T-helper 1 cell treated with Interleukin-12 subunit alpha and Interleukin-12 subunit beta and Interleukin-4 antibody, amounts not matched to agents 30 ng/mL and 1 ng/mL, for 36 hours (primary cell): ENCODE measurements at regions not wholly inside any gene's neighbourhood (a gene's known extent, or its start where the extent isn't known, plus 50 kb on each side); places are given as distances from the start of the nearest gene placed in this dataset.
"Not testable (repeated sequence)": the region's sequence is repeated elsewhere in the genome, so short reads cannot be mapped to it uniquely, and the experiment has no call there.

Source experiments
- intact Hi-C: fragments of 100-400 bp; cut with micrococcal nuclease; formaldehyde crosslinking; loops from one replicate; pipeline ENCODE4 v1.15.1; 2024

- intact Hi-C loops = loop anchor here (5.0 kb wide), 1 partner anchor 49 kb away; no protein-coding TSS in a partner anchor
Observed at GRCh38 chr7:120156476-120156875, 116.5 kb upstream of the KCND2 start.

GRCh38 chr7:120160166-120160565 lies 112.8 kb upstream of the KCND2 start:
- intact Hi-C loops = no loop called here

- intact Hi-C loops = no loop called here
Observed at GRCh38 chr7:120163449-120163848, 109.5 kb upstream of the KCND2 start.

- intact Hi-C loops = no loop called here
Observed at GRCh38 chr7:120165227-120165626, 107.7 kb upstream of the KCND2 start.

- intact Hi-C loops = no loop called here
Observed at GRCh38 chr7:120168066-120168465, 104.9 kb upstream of the KCND2 start.

- intact Hi-C loops = no loop called here
Observed at GRCh38 chr7:120169996-120170783, 102.8 kb upstream of the KCND2 start.

- intact Hi-C loops = no loop called here
Observed at GRCh38 chr7:120170834-120171233, 102.1 kb upstream of the KCND2 start.

GRCh38 chr7:120171406-120171805 lies 101.6 kb upstream of the KCND2 start:
- intact Hi-C loops = no loop called here

GRCh38 chr7:120180221-120180620 lies 92.8 kb upstream of the KCND2 start:
- intact Hi-C loops = no loop called here

GRCh38 chr7:120181499-120181898 lies 91.5 kb upstream of the KCND2 start:
- intact Hi-C loops = no loop called here

GRCh38 chr7:120184866-120185265 lies 88.1 kb upstream of the KCND2 start:
- intact Hi-C loops = no loop called here

- intact Hi-C loops = no loop called here
Observed at GRCh38 chr7:120185940-120186682, 86.9 kb upstream of the KCND2 start.

- intact Hi-C loops = no loop called here
Observed at GRCh38 chr7:120186688-120187087, 86.3 kb upstream of the KCND2 start.

GRCh38 chr7:120189623-120190022 lies 83.4 kb upstream of the KCND2 start:
- intact Hi-C loops = no loop called here

GRCh38 chr7:120190109-120190508 lies 82.9 kb upstream of the KCND2 start:
- intact Hi-C loops = no loop called here

- intact Hi-C loops = no loop called here
Observed at GRCh38 chr7:120190566-120190965, 82.4 kb upstream of the KCND2 start.

- intact Hi-C loops = not testable (repeated sequence)
Observed at GRCh38 chr7:120191423-120191822, 81.6 kb upstream of the KCND2 start.

GRCh38 chr7:120201290-120201689 lies 71.7 kb upstream of the KCND2 start:
- intact Hi-C loops = no loop called here

GRCh38 chr7:120205101-120205500 lies 67.9 kb upstream of the KCND2 start:
- intact Hi-C loops = no loop called here

- intact Hi-C loops = no loop called here
Observed at GRCh38 chr7:120207037-120207436, 65.9 kb upstream of the KCND2 start.

GRCh38 chr7:120215654-120216053 lies 57.3 kb upstream of the KCND2 start:
- intact Hi-C loops = no loop called here

- intact Hi-C loops = no loop called here
Observed at GRCh38 chr7:120216947-120217346, 56.0 kb upstream of the KCND2 start.

- intact Hi-C loops = no loop called here
Observed at GRCh38 chr7:120218712-120219111, 54.3 kb upstream of the KCND2 start.
